22Rv1 (cell line): ENCODE measurements at regions not wholly inside any gene's neighbourhood (a gene's known extent, or its start where the extent isn't known, plus 50 kb on each side); places are given as distances from the start of the nearest gene placed in this dataset.
"Not testable (repeated sequence)": the region's sequence is repeated elsewhere in the genome, so short reads cannot be mapped to it uniquely, and the experiment has no call there.

Experiments used
- H3K27ac ChIP-seq: fragments of 450-650 bp; 2 replicates; pipeline ENCODE4 v1.5.1; 2017
- ZFX ChIP-seq: fragments of 450-650 bp; IDR thresholded peaks from 2 replicates; pipeline ENCODE4 v1.6.1; 2017; ENCODE audit warnings: antibody characterized with exemption, borderline replicate concordance
- TF ChIP-seq, protein P1 (sequence below): fragments of 450-650 bp; IDR thresholded peaks from 2 replicates; pipeline ENCODE4 v1.5.1; 2017; ENCODE audit warnings: mild to moderate bottlenecking

DNA sequence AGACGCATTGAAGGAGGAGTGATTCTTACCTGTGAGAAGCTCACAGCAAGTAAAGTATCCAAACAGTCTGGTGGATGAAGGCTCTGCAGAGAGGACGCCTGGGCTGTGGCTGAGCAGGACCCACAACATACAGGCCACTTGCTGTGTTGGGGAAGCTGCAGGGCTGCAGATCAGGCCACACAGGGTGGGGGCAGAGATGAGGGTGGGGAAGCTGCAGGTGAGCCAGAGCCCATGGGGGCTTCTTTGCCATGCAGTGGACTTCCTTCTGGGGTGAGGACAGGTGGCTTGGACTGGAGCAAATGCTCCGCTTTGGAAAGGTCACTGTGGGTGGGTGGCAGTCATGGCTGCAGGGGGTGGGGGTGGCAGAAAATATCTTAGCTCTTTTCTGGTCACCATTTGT is 214.8 kb downstream of the GLRX3 start:
- H3K27ac ChIP-seq: no peak overlapping the region
- TF ChIP-seq, protein P1, sequence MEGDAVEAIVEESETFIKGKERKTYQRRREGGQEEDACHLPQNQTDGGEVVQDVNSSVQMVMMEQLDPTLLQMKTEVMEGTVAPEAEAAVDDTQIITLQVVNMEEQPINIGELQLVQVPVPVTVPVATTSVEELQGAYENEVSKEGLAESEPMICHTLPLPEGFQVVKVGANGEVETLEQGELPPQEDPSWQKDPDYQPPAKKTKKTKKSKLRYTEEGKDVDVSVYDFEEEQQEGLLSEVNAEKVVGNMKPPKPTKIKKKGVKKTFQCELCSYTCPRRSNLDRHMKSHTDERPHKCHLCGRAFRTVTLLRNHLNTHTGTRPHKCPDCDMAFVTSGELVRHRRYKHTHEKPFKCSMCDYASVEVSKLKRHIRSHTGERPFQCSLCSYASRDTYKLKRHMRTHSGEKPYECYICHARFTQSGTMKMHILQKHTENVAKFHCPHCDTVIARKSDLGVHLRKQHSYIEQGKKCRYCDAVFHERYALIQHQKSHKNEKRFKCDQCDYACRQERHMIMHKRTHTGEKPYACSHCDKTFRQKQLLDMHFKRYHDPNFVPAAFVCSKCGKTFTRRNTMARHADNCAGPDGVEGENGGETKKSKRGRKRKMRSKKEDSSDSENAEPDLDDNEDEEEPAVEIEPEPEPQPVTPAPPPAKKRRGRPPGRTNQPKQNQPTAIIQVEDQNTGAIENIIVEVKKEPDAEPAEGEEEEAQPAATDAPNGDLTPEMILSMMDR: no peak
- TF ChIP-seq ZFX: no peak

GRCh38 chr10:130351466-130352290 is 215.5 kb downstream of the GLRX3 start:
- H3K27ac ChIP-seq: no peak overlapping the region
- TF ChIP-seq ZFX: no peak
- TF ChIP-seq, protein P1: no peak

GRCh38 chr10:130352291-130352645 is 216.1 kb downstream of the GLRX3 start:
- H3K27ac ChIP-seq: no peak overlapping the region
- TF ChIP-seq, protein P1: no peak
- no peak for TF ChIP-seq ZFX

GRCh38 chr10:130353928-130354572 is 217.9 kb downstream of the GLRX3 start:
- TF ChIP-seq, protein P1: no peak
- TF ChIP-seq ZFX: no peak
- H3K27ac ChIP-seq: no peak overlapping the region

DNA sequence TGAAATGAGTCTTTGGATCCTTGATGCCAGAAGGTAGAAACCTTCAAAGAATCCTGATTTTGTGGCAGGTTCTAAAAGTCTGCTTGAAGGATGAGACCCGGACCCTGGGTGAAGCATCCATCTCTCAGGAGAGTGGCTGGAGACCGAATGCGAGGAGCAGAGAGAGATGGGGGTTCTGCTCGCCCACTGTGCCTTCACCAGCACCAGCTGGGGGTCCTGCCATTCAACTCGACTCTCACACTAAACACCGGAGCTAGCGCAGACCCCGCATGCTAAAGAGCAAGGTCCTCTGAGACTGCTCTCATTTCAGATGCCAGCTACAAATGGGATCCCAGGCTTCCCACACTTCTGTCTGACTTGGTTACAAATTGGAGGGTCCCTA is 218.4 kb downstream of the GLRX3 start:
- TF ChIP-seq ZFX: no peak
- TF ChIP-seq, protein P1: no peak
- H3K27ac ChIP-seq: no peak overlapping the region

- TF ChIP-seq, protein P1: no peak
- no peak for TF ChIP-seq ZFX
- no peak overlapping the region for H3K27ac ChIP-seq
Observed at GRCh38 chr10:130354976-130355795, 219.0 kb downstream of the GLRX3 start.

GRCh38 chr10:130356429-130356828 is 220.2 kb downstream of the GLRX3 start:
- not testable (repeated sequence) for H3K27ac ChIP-seq
